GM12873 (cell line): ENCODE measurements at regions not wholly inside any gene's neighbourhood (a gene's known extent, or its start where the extent isn't known, plus 50 kb on each side); places are given as distances from the start of the nearest gene placed in this dataset.

Source experiments
- TF ChIP-seq, protein P1 (sequence below): IDR thresholded peaks from 2 replicates; pipeline ENCODE4 v1.5.1; 2012; ENCODE audit warnings: low read depth, mild to moderate bottlenecking, moderate library complexity, low read length, control low read depth; ENCODE audit not compliant: insufficient read depth; ENCODE audit errors: missing control alignments

DNA sequence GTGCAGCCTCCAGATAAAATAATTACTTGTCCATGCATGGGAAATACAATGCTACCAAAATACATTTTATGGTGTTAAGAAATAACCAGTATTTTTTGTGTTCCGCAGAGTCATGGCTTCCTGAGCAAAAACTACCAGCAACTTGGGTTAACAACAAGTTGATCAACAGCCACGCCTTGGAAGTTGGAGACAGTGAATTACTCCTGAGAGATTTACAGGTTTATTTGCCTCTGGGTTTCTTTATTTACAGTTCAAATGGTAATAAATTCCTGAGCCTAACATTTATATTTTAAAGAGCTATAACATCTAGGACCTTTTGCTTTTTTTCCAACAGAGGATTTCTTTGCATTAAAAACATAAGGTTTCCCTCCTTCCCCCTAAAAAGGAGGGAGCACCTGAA is 194.0 kb downstream of the IPO8 start:
- TF ChIP-seq, protein P1, sequence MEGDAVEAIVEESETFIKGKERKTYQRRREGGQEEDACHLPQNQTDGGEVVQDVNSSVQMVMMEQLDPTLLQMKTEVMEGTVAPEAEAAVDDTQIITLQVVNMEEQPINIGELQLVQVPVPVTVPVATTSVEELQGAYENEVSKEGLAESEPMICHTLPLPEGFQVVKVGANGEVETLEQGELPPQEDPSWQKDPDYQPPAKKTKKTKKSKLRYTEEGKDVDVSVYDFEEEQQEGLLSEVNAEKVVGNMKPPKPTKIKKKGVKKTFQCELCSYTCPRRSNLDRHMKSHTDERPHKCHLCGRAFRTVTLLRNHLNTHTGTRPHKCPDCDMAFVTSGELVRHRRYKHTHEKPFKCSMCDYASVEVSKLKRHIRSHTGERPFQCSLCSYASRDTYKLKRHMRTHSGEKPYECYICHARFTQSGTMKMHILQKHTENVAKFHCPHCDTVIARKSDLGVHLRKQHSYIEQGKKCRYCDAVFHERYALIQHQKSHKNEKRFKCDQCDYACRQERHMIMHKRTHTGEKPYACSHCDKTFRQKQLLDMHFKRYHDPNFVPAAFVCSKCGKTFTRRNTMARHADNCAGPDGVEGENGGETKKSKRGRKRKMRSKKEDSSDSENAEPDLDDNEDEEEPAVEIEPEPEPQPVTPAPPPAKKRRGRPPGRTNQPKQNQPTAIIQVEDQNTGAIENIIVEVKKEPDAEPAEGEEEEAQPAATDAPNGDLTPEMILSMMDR = no peak

DNA sequence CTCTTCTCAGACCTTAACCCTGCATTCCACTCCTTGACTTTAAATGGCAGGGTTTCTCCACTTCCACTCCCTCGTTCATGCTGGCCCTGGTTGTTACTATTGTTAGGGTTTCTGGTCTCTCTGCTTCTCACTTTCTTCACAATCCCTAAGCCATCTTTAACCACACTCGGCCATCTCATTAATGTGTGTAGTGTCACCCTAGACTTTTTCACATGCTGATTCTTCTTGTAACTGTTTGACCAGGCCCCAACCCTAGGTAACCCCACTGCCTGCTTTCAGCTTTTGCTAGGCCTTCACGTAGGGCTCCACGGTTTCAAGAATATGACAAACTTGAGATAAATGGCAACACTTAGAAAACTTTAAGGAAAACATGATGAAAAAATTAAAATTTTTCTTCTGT is 195.1 kb downstream of the IPO8 start:
- TF ChIP-seq, protein P1 = no peak

DNA sequence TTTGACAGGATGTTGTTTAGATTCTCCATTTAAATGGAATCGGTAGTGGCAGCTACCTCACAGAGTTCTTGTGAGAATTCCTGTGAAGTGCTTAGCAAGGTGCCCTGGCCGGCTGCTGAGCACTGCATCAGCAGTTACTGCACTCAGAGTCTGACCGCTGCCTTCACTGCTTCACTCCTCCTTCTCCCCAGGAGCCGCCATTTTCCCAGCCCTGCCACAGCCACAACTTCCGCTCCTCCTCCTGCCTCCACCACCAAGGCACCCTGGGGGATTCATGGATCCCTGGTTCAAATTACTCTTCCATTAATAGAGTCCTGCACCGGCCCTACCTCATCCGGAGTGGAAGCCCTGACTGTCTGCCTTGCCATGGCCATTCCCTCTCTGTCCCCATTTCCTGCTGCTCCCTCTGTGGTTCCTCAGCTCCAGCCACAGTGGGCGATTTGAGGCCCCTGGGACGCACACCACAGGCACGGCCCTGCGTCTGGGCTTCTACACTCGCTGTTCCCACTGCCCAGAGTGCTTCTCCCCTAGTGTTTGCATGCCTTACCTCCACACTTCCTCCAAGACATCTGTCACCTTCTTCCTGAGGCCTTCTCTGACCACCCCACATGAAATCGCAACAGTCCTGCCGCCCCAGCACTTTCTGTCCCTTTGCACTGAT is 210.3 kb downstream of the IPO8 start:
- TF ChIP-seq, protein P1 = no peak

DNA sequence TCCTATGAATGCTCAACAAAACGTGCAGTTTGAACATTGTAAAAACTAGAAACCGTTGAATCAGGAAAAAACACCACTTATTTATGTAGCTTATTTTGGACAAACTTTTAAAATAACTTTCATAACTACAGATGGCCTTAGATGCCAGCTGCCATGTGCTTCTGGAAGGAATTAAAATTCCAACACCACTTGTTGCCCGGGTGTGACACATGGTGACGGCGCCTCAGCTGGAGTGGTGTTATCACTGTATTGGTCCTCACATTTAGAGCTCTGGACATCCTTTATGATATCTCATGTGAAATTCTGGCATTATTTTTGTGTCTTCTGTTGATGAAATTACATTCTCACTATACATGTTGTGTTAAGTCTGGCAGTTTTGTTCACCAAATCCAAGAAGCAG is 211.0 kb downstream of the IPO8 start:
- TF ChIP-seq, protein P1 = no peak

DNA sequence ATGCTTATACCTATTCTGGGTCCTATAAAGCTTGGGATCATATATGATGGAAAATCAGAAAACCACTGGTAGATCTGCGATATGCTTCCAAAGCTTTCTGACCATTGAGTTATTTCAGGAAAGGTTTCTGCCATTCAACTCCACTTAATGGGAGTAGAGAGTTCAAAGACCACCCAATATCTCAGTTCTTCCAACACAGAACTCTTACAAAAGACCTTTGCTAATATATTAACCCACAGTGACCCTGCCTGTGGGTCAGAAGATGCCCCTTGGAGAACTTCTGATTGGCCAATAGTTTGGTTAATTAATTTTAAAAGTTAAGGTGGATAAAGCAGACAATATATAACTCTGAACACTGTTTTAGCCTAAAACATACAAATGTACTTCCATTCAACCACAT is 213.0 kb downstream of the IPO8 start:
- TF ChIP-seq, protein P1 = no peak

DNA sequence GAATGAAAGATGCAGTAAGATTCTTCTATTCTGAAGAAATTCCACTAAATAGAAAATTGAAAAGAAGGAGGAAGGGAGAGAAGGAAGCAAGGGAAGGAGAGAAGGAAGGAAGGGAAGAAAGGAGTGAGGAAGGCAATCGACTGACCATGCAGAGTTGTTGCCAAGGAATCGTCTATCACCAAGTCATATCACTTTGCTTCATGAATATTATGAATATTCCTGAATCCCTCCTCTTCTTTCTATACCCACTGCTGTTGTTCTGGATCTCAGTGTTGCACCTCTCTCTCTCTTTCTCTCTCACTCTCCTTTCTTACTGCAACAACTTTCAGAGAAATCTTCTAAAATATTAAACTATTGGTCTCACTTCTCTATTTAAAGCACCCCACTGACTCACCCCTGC is 222.4 kb downstream of the IPO8 start:
- TF ChIP-seq, protein P1 = no peak

DNA sequence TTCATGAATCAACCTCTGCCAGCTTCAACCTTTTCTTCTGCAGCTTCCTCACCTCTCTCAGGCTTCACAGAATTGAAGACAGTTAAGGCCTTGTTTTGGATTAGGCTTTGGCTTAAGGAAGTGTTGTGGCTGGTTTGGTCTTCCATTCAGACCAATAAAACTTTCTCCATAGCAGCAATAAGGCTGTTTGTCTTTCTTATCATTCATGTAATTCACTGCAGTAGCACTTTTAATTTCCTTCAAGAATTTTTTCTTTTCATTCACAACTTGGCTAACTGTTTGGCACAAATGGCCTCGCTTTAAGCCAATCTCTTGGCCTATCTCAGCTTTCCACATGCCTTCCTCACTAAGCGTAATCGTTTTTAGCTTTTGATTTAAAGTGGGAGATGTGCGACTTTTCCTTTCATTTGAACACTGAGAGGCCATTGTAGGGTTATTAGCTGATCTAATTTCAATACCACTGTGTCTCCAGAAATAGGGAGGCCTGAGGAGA is 229.5 kb downstream of the IPO8 start:
- TF ChIP-seq, protein P1 = no peak

DNA sequence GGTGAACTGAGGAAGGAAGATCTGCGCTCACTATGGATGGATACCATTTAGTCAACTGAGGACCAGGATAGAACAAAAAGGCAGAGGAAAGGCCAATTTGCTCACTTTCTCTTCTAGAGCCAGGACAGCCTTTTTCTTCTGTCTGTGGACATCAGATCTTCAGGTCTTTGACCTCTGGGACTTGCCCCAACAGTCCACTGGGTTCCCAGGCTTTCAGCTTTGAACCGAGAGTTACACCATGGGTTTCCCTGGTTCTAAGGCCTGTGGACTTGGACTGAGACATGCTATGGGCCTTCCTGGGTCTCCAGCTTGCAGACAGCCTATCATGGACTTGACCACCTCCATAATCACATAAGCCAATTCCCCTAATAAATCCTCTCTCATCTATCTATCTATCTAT is 232.0 kb downstream of the IPO8 start:
- TF ChIP-seq, protein P1 = no peak
